HG03558 (cell line): ENCODE measurements at regions not wholly inside any gene's neighbourhood (a gene's known extent, or its start where the extent isn't known, plus 50 kb on each side); places are given as distances from the start of the nearest gene placed in this dataset.

Experiments
- ATAC-seq: cut with Tn5 transposase; IDR thresholded peaks from one replicate; pipeline ENCODE4 v1.9.1; 2021; ENCODE audit warnings: moderate number of reproducible peaks; ENCODE audit not compliant: unreplicated experiment; ENCODE audit errors: extremely low read depth

DNA sequence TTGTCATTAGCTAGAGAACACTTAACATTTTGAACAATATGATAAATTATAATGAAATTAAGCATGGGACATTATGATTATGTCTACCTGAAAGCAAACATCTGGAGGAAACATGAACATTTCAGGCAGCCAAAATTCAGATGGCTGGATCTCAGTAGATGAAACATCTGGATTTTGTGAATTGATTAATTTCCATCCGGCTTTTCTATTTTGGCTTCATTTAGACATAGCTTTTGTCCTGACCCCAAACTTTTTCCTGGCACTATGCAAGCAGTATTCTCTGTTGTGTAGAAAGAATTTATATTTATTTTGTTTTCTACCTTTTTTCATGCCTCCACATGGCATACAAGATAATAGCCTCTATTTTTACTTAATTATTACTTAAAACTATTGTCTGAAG lies 186.3 kb downstream of the OGFRL1 start:
- ATAC-seq = no peak

DNA sequence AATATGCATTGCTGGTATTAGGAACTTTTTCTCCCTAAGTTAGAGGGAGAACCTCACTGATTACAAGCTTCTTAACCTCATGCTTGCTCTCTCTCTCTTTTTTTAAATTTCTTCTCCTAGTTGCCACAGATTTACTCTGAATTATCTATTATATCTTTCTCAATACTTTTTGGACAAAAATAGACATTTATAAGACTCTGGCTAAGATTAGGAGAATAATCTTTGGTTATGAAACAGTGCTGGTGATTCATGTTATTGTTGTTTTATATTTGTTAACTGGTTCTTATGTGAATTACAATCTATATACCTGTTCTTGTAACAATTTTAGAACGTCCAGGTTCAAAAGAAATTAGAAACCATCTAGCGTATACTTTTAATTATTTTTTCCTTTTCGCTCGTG lies 187.8 kb downstream of the OGFRL1 start:
- ATAC-seq = no peak

GRCh38 chr6:71476872-71477271 lies 188.3 kb downstream of the OGFRL1 start:
- no peak for ATAC-seq

DNA sequence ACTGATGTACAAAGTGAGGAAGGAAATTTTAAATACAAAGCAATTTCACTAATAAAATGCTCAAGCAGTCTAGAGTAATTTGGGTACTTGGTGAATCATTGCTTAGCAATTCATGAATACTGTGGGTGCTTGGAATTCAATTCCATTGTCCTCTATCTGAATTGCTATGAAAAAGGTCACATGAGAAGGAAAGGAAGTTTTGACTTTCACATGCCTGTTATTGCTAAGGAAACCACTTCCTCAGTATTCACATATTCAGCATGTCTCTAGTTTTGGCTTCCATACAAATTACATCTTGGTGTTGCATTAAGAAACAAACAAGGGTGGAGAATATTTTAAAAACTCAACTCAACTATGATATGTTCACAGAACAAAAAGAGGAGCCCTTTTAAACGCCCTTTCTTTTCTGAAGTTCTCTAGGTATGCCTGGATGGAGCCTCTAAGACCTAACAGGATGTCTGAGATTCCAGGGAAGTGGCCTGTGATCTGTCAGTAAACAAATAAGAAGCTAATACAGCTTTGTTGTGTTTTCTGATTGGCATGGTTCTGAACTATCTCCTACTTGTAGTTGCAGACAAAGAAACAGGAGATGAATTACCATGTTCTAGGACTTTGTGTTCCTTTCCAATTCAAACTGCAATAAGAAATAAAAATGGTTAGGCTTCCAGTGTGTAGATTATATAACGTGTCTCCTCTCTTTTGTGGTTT lies 190.4 kb downstream of the OGFRL1 start:
- no peak for ATAC-seq

DNA sequence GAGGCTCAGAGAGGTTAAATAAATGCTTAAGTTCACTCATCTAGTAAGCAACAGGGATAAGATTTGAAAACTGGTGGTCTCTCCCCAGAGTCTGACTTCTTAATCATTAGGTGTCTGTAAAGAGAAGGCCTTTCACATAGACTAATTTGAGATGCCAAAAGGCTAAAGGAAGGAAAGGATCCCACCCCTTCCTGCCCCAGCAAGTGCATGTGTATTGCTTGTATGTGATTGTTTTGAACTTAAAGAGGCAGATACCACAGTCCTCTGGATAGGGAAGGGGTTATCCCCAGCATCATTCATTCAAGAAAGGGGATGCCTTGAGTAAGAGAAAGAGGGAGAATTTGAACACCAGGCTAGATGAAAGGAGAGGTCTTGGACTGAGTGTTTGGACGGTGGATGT lies 192.0 kb downstream of the OGFRL1 start:
- no peak for ATAC-seq

- no peak for ATAC-seq
Measured at GRCh38 chr6:71481011-71481410, 192.4 kb downstream of the OGFRL1 start.

DNA sequence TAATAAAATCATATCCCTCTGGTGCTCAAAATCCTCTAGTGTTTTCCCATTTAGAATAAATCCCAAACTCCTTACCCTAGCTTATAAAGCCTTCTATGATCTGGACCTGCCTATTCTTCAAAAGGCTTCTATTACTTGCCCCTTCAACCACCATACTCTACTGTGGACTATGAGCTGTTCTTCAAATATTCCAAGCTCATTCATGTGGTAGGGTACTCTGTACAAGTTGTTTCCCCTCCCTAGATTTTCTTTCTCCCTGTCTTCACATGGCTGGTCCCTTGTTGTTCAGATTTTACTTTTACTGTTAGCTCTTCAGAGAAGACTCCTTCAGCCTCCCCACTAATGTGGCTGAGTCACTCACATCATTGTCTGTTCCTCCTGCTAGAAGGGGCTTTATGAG lies 193.2 kb downstream of the OGFRL1 start:
- ATAC-seq = no peak

DNA sequence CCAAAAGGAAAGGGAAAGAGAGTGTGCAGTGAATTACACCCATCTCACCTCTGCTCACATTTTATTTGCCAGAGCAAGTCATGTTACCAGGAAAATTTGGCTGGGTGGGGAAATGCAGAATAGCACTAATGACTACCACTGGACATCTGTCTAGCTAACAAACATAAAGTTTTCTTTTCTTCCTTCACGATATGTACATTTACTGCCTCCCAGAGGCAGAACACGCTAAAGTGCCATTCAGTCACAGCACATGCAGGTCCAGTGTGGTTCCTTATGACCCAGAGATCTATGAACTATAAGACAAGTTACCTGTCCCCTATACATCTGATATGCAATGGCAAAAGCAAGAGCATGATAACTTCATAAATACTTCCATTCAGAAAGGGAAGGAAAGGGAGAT lies 194.1 kb downstream of the OGFRL1 start:
- ATAC-seq = no peak

GRCh38 chr6:71486461-71486860 lies 197.8 kb downstream of the OGFRL1 start:
- ATAC-seq = peak; percentile 50

GRCh38 chr6:71488186-71488585 lies 199.6 kb downstream of the OGFRL1 start:
- no peak for ATAC-seq

DNA sequence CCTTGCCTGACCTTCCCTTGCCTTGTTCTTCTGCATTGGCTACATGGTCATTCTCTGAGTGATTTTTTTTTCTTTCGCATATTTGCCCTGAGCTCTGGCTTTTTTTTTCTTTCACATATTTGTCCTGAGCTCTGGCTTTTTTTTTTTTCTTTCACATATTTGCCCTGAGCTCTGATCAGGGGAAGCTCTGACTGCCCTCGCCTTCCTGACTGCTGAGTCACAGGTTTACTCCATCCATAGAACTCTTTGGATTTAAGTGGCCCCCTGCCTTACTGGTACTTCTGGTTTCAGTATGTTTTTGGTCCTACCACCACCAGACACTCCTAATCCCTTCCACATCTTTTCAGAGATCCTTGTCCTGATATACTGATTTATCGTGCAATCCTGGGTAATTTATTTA lies 201.1 kb downstream of the OGFRL1 start:
- no peak for ATAC-seq

- no peak for ATAC-seq
Measured at GRCh38 chr6:71490876-71491275, 202.3 kb downstream of the OGFRL1 start.

- ATAC-seq = no peak
Measured at GRCh38 chr6:71491844-71492243, 203.2 kb downstream of the OGFRL1 start.

- no peak for ATAC-seq
Measured at GRCh38 chr6:71492668-71493067, 204.1 kb downstream of the OGFRL1 start.

- ATAC-seq = peak; percentile 100
Measured at GRCh38 chr6:71496018-71496721, 207.6 kb downstream of the OGFRL1 start.

- no peak for ATAC-seq
Measured at GRCh38 chr6:71496722-71497033, 208.1 kb downstream of the OGFRL1 start.

- no peak for ATAC-seq
Measured at GRCh38 chr6:71498638-71499037, 210.0 kb downstream of the OGFRL1 start.

- no peak for ATAC-seq
Measured at GRCh38 chr6:71499667-71500066, 211.1 kb downstream of the OGFRL1 start.

- no peak for ATAC-seq
Measured at GRCh38 chr6:71502168-71502567, 213.6 kb downstream of the OGFRL1 start.

DNA sequence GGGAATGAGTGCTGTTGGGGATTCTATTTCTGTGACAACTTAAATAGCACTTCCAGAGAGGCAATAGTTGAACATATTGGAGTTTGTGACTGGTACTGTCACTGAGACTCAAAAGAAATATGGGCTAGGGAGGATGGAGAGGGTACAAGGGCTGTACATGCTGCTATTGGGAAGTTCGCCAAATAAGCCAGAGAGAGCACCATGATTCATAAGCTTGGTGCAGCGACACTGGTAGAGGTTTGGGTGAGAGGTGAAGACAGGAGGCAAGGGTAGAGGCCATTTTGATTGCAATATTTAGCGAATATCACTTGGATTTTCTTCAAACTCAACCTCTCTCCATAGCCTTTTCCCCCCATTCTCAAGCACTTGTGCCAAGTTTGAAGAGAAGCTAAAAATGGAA lies 214.3 kb downstream of the OGFRL1 start:
- ATAC-seq = no peak

DNA sequence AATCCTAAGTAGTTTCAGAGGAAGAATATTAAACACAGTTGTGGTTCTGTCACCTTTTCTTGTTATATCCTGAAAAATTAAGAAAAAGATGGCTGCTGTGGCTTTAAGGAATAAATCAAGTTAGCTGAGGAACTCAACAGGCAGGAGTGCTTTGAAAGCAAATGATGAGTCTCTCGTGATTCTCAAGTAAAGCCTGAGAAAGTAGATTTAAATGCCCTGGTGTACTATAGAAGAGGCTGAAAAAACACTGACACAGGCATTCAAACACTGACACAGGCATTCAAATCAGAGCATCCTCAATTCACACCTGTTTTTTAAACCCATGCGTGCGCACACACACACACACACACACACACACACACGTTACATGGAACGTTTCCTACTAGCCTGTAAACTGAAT lies 218.6 kb downstream of the OGFRL1 start:
- no peak for ATAC-seq
